CD4-positive, alpha-beta memory T cell (primary cell): ENCODE measurements at regions not wholly inside any gene's neighbourhood (a gene's known extent, or its start where the extent isn't known, plus 50 kb on each side); places are given as distances from the start of the nearest gene placed in this dataset.
"Not testable (repeated sequence)": the region's sequence is repeated elsewhere in the genome, so short reads cannot be mapped to it uniquely, and the experiment has no call there.

Experiments
- CTCF ChIA-PET: fragments of 350-600 bp; sonication (Branson Sonifier 250); formaldehyde crosslinking; loops from one replicate; lab custom pipeline; 2021; ENCODE audit warnings: inconsistent platforms; ENCODE audit not compliant: partially characterized antibody; lab: Charles Lee
- POLR2A ChIA-PET: fragments of 350-600 bp; sonication (Branson Sonifier 250); formaldehyde crosslinking; loops from one replicate; lab custom pipeline; 2021; ENCODE audit not compliant: partially characterized antibody; lab: Charles Lee
- DNase-seq, 5 donors: peaks; one replicate each; pipeline versions ENCODE4 v3.0.0 to v3.0.0-alpha.2; 2020 to 2022; ENCODE audit warnings: mixed read lengths in 1 of 5
- H3K27ac ChIP-seq: one replicate; pipeline ENCODE4 v1.7.0; 2013; ENCODE audit warnings: low read depth, low read length
- H3K27me3 ChIP-seq: 2 replicates; pipeline ENCODE4 v1.7.0; 2013; ENCODE audit warnings: mild to moderate bottlenecking, low read length, moderate library complexity; ENCODE audit not compliant: insufficient read depth
- H3K36me3 ChIP-seq: 2 replicates; pipeline ENCODE4 v1.7.0; 2013; ENCODE audit warnings: mild to moderate bottlenecking, low read length, moderate library complexity; ENCODE audit not compliant: insufficient read depth
- H3K4me1 ChIP-seq: 2 replicates; pipeline ENCODE4 v1.7.0; 2013; ENCODE audit warnings: mild to moderate bottlenecking, low read length, moderate library complexity; ENCODE audit not compliant: insufficient read depth
- H3K4me3 ChIP-seq, 2 donors: one replicate each; pipeline ENCODE4 v1.7.0; 2013; ENCODE audit warnings: low read length in 2 of 2, mild to moderate bottlenecking in 1 of 2
- H3K9me3 ChIP-seq, 2 donors: one replicate each; pipeline ENCODE4 v1.7.0; 2013; ENCODE audit warnings: low read length in 2 of 2, control low read depth in 1 of 2; ENCODE audit not compliant: control insufficient read depth in 1 of 2
- H3K27ac Mint-ChIP-seq, 7 donors: one replicate each; pipeline ENCODE4 v1.8.0; 2020 to 2021; ENCODE audit warnings: mixed read lengths in 7 of 7, mild to moderate bottlenecking in 6 of 7, inconsistent platforms in 3 of 7, moderate library complexity in 3 of 7
- H3K27me3 Mint-ChIP-seq, 2 donors: one replicate each; pipeline ENCODE4 v1.8.0; 2020 to 2021; ENCODE audit warnings: mixed read lengths in 2 of 2
- H3K36me3 Mint-ChIP-seq, 2 donors: one replicate each; pipeline ENCODE4 v1.8.0; 2020 to 2021; ENCODE audit warnings: mixed read lengths in 2 of 2, inconsistent platforms in 1 of 2, mild to moderate bottlenecking in 1 of 2
- H3K4me1 Mint-ChIP-seq, 4 donors: one replicate each; pipeline ENCODE4 v1.8.0; 2020 to 2021; ENCODE audit warnings: mixed read lengths in 4 of 4, mild to moderate bottlenecking in 1 of 4
- H3K4me3 Mint-ChIP-seq, 8 donors: one replicate each; pipeline ENCODE4 v1.8.0; 2020 to 2021; ENCODE audit warnings: mixed read lengths in 8 of 8, mild to moderate bottlenecking in 7 of 8, moderate library complexity in 6 of 8, inconsistent platforms in 3 of 8
- H3K9me3 Mint-ChIP-seq, 8 donors: one replicate each; pipeline ENCODE4 v1.8.0; 2020 to 2021; ENCODE audit warnings: mixed read lengths in 8 of 8, mild to moderate bottlenecking in 5 of 8, inconsistent platforms in 3 of 8, moderate library complexity in 1 of 8
- intact Hi-C: fragments of 100-400 bp; cut with micrococcal nuclease; formaldehyde crosslinking; loops from one replicate; pipeline ENCODE4 v1.15.1; 2023

- H3K27ac Mint-ChIP-seq = no peak overlapping the region
- ChIA-PET POLR2A (no interaction called here), CTCF (no interaction called here)
- H3K4me3 Mint-ChIP-seq = no peak overlapping the region
- intact Hi-C loops = no loop called here
- Histone ChIP-seq H3K27me3 (no peaks in the 10 kb centered on the region), H3K36me3 (no peaks in the 10 kb centered on the region), H3K9me3 (no peaks in the 10 kb centered on the region), H3K4me1 (no peaks in the 10 kb centered on the region), H3K4me3 (no peak overlapping the region), H3K27ac (no peak overlapping the region)
- no peaks in the 10 kb centered on the region for H3K27me3 Mint-ChIP-seq
- DNase-seq = no peak
- H3K9me3 Mint-ChIP-seq = peaks cover 0 to 4% (median 0%) of the 10 kb centered on the region in 8 donors
- H3K36me3 Mint-ChIP-seq = no peaks in the 10 kb centered on the region
- H3K4me1 Mint-ChIP-seq = no peaks in the 10 kb centered on the region
Measured at GRCh38 chr3:144963810-144964209, 992.2 kb downstream of the DIPK2A start.

GRCh38 chr3:144966560-144966959 lies 994.9 kb downstream of the DIPK2A start:
- H3K9me3 ChIP-seq = no peaks in the 10 kb centered on the region
- intact Hi-C loops = no loop called here
- Mint-ChIP-seq H3K4me1 (no peaks in the 10 kb centered on the region), H3K9me3 (peaks cover 0 to 4% (median 0%) of the 10 kb centered on the region in 8 donors), H3K4me3 (no peak overlapping the region), H3K36me3 (no peaks in the 10 kb centered on the region), H3K27ac (no peak overlapping the region), H3K27me3 (no peaks in the 10 kb centered on the region)
- H3K4me1 ChIP-seq = no peaks in the 10 kb centered on the region
- CTCF ChIA-PET = no interaction called here
- DNase-seq = no peak
- no peak overlapping the region for H3K27ac ChIP-seq
- H3K4me3 ChIP-seq = no peak overlapping the region
- H3K36me3 ChIP-seq = no peaks in the 10 kb centered on the region
- POLR2A ChIA-PET = no interaction called here
- H3K27me3 ChIP-seq = no peaks in the 10 kb centered on the region

GRCh38 chr3:144968750-144969350 lies 997.2 kb downstream of the DIPK2A start:
- Mint-ChIP-seq H3K9me3 (peaks cover 0 to 5% (median 0%) of the 10 kb centered on the region in 8 donors), H3K27me3 (no peaks in the 10 kb centered on the region), H3K4me3 (no peak overlapping the region), H3K4me1 (no peaks in the 10 kb centered on the region), H3K27ac (no peak overlapping the region), H3K36me3 (no peaks in the 10 kb centered on the region)
- Histone ChIP-seq H3K4me3 (no peak overlapping the region), H3K27ac (no peak overlapping the region), H3K4me1 (no peaks in the 10 kb centered on the region), H3K27me3 (no peaks in the 10 kb centered on the region), H3K9me3 (no peaks in the 10 kb centered on the region), H3K36me3 (no peaks in the 10 kb centered on the region)
- no peak for DNase-seq
- ChIA-PET POLR2A (no interaction called here), CTCF (no interaction called here)
- intact Hi-C loops = no loop called here

- H3K27ac ChIP-seq, H3K27me3 ChIP-seq, H3K4me1 ChIP-seq, H3K4me1 Mint-ChIP-seq, H3K27ac Mint-ChIP-seq, DNase-seq, H3K4me3 ChIP-seq, H3K9me3 ChIP-seq, H3K36me3 ChIP-seq, H3K36me3 Mint-ChIP-seq, CTCF ChIA-PET, H3K27me3 Mint-ChIP-seq, intact Hi-C loops, H3K4me3 Mint-ChIP-seq, H3K9me3 Mint-ChIP-seq, POLR2A ChIA-PET: not testable (repeated sequence)
Measured at GRCh38 chr3:144984481-144984880, 1012.9 kb downstream of the DIPK2A start.

- H3K27ac Mint-ChIP-seq = no peak overlapping the region
Measured at GRCh38 chr3:144989807-144990206, 1018.2 kb downstream of the DIPK2A start.

GRCh38 chr3:144995856-144996255 lies 1024.2 kb downstream of the DIPK2A start:
- POLR2A ChIA-PET = no interaction called here
- CTCF ChIA-PET = no interaction called here
- Mint-ChIP-seq H3K9me3 (peaks cover 2 to 13% (median 4%) of the 10 kb centered on the region in 8 donors), H3K36me3 (no peaks in the 10 kb centered on the region), H3K27ac (no peak overlapping the region), H3K27me3 (no peaks in the 10 kb centered on the region), H3K4me3 (no peak overlapping the region), H3K4me1 (no peaks in the 10 kb centered on the region)
- Histone ChIP-seq H3K4me1 (no peaks in the 10 kb centered on the region), H3K9me3 (no peaks in the 10 kb centered on the region), H3K27me3 (no peaks in the 10 kb centered on the region), H3K4me3 (no peak overlapping the region), H3K27ac (no peak overlapping the region), H3K36me3 (no peaks in the 10 kb centered on the region)
- intact Hi-C loops = no loop called here
- DNase-seq = no peak

More at GRCh38 chr3:144989807-144990206, 1018.2 kb downstream of the DIPK2A start:
- H3K27ac ChIP-seq = no peak overlapping the region
- DNase-seq = no peak
- ChIA-PET CTCF (no interaction called here), POLR2A (no interaction called here)
- Mint-ChIP-seq H3K9me3 (peaks cover 0 to 4% (median 0%) of the 10 kb centered on the region in 8 donors), H3K27me3 (no peaks in the 10 kb centered on the region), H3K4me1 (no peaks in the 10 kb centered on the region), H3K4me3 (no peak overlapping the region), H3K36me3 (no peaks in the 10 kb centered on the region)
- H3K27me3 ChIP-seq = no peaks in the 10 kb centered on the region
- no peaks in the 10 kb centered on the region for H3K36me3 ChIP-seq
- no peak overlapping the region for H3K4me3 ChIP-seq
- H3K9me3 ChIP-seq = no peaks in the 10 kb centered on the region
- intact Hi-C loops = no loop called here
- no peaks in the 10 kb centered on the region for H3K4me1 ChIP-seq

GRCh38 chr3:145005427-145005826 lies 1033.8 kb downstream of the DIPK2A start:
- H3K4me1 ChIP-seq = no peaks in the 10 kb centered on the region
- ChIA-PET CTCF (no interaction called here), POLR2A (no interaction called here)
- no peaks in the 10 kb centered on the region for H3K36me3 ChIP-seq
- no peak overlapping the region for H3K27ac Mint-ChIP-seq
- no peak overlapping the region for H3K4me3 ChIP-seq
- H3K9me3 Mint-ChIP-seq = peaks cover 0 to 10% (median 3%) of the 10 kb centered on the region in 8 donors
- H3K27me3 ChIP-seq = no peaks in the 10 kb centered on the region
- no peak overlapping the region for H3K27ac ChIP-seq
- H3K27me3 Mint-ChIP-seq = no peaks in the 10 kb centered on the region
- intact Hi-C loops = no loop called here
- no peaks in the 10 kb centered on the region for H3K36me3 Mint-ChIP-seq
- H3K9me3 ChIP-seq = no peaks in the 10 kb centered on the region
- H3K4me3 Mint-ChIP-seq = no peak overlapping the region
- H3K4me1 Mint-ChIP-seq = no peaks in the 10 kb centered on the region
- no peak for DNase-seq

GRCh38 chr3:145006271-145006670 lies 1034.6 kb downstream of the DIPK2A start:
- intact Hi-C loops = no loop called here
- no peaks in the 10 kb centered on the region for H3K27me3 ChIP-seq
- Mint-ChIP-seq H3K27ac (no peak overlapping the region), H3K36me3 (no peaks in the 10 kb centered on the region), H3K27me3 (no peaks in the 10 kb centered on the region), H3K9me3 (peaks cover 0 to 8% (median 2%) of the 10 kb centered on the region in 8 donors), H3K4me3 (no peak overlapping the region), H3K4me1 (no peaks in the 10 kb centered on the region)
- no peak overlapping the region for H3K4me3 ChIP-seq
- POLR2A ChIA-PET = no interaction called here
- no peaks in the 10 kb centered on the region for H3K4me1 ChIP-seq
- no peak overlapping the region for H3K27ac ChIP-seq
- CTCF ChIA-PET = no interaction called here
- DNase-seq = no peak
- no peaks in the 10 kb centered on the region for H3K9me3 ChIP-seq
- H3K36me3 ChIP-seq = no peaks in the 10 kb centered on the region
